ENCODE measurements at regions not wholly inside any gene's neighbourhood (a gene's known extent, or its start where the extent isn't known, plus 50 kb on each side); places are given as distances from the start of the nearest gene placed in this dataset.

DNA sequence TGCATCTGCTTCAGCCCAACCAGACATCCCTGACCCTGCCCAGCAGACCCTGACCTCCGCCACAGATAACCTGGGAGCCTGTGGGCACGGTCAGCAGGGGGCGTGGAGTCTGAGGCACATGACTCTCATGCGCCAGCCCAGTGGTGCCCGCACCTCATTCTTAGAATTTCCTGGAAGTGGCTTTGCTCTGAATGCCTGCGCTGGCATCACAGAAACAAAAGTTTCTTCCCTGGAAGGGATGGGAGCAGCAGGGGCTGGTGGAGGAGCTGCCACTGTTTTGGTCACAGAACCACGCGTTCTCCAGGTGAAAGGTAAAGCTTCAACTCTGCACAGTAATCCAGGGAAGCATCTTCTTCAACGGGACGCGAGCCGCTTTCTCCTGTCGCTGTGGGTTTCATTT, 67.9 kb upstream of the DUSP22 start:
- no peak for DNase-seq
- intact Hi-C loops (cut with DNase I) = no loop called here
- no peak overlapping the region for H3K4me3 ChIP-seq
- no peaks in the 10 kb centered on the region for H3K27me3 ChIP-seq
- no peaks in the 10 kb centered on the region for H3K36me3 ChIP-seq
- TF ChIP-seq, protein P1, sequence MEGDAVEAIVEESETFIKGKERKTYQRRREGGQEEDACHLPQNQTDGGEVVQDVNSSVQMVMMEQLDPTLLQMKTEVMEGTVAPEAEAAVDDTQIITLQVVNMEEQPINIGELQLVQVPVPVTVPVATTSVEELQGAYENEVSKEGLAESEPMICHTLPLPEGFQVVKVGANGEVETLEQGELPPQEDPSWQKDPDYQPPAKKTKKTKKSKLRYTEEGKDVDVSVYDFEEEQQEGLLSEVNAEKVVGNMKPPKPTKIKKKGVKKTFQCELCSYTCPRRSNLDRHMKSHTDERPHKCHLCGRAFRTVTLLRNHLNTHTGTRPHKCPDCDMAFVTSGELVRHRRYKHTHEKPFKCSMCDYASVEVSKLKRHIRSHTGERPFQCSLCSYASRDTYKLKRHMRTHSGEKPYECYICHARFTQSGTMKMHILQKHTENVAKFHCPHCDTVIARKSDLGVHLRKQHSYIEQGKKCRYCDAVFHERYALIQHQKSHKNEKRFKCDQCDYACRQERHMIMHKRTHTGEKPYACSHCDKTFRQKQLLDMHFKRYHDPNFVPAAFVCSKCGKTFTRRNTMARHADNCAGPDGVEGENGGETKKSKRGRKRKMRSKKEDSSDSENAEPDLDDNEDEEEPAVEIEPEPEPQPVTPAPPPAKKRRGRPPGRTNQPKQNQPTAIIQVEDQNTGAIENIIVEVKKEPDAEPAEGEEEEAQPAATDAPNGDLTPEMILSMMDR (IDR thresholded peaks at IDR 0.05) = no peak
- no peaks in the 10 kb centered on the region for H3K4me1 ChIP-seq
- H3K27ac ChIP-seq = no peak overlapping the region
- H3K9ac ChIP-seq (ENCODE audit: low read depth in 2 of 2, low read length in 2 of 2) = no peak overlapping the region
- no peaks in the 10 kb centered on the region for H3K9me3 ChIP-seq

DNA sequence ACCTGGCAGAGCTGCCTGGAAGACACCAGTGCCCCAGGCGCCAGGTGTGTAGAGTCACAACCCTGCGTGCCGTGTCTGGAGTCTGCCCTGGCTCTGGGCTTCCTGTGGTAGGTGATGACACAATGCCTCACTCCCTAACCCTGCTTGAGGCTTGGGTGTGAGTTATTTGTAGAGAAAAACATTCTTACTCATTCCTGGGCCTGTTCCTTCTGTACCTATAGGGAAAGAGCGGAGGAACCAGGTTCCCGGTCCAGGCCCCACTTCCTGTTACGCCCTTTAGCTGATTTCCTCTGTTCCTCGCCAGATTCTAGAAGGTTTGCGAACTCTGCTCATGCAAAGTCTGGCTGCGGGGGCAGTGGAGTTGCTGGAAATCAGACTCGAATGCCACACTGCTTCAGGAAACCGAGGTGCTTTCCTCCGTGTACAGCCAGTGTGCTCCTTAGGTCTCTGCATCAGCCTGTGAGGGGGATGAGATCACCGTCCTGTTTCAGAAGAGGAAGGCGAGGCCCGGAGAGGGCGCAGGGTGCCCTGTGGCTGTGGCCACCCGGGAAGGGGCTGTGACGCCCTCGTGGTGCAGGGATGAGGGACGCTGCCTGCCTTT, 67.1 kb upstream of the DUSP22 start:
- Histone ChIP-seq H3K27ac (no peak overlapping the region), H3K9me3 (no peaks in the 10 kb centered on the region), H3K4me1 (no peaks in the 10 kb centered on the region), H3K27me3 (no peaks in the 10 kb centered on the region), H3K4me3 (no peak overlapping the region), H3K9ac (ENCODE audit: low read depth in 2 of 2, low read length in 2 of 2) (no peak overlapping the region), H3K36me3 (no peaks in the 10 kb centered on the region)
- TF ChIP-seq, protein P1 (IDR thresholded peaks at IDR 0.05) = no peak
- intact Hi-C loops (cut with DNase I) = no loop called here
- no peak for DNase-seq

GRCh38 chr6:225907-226306, 66.4 kb upstream of the DUSP22 start:
- Histone ChIP-seq H3K27ac (no peak overlapping the region), H3K36me3 (no peaks in the 10 kb centered on the region), H3K9ac (ENCODE audit: low read depth in 2 of 2, low read length in 2 of 2) (no peak overlapping the region), H3K4me3 (no peak overlapping the region), H3K27me3 (no peaks in the 10 kb centered on the region), H3K4me1 (no peaks in the 10 kb centered on the region), H3K9me3 (no peaks in the 10 kb centered on the region)
- intact Hi-C loops (cut with DNase I) = no loop called here
- no peak for DNase-seq
- TF ChIP-seq, protein P1 (IDR thresholded peaks at IDR 0.05) = no peak

GRCh38 chr6:226516-227073, 65.7 kb upstream of the DUSP22 start:
- Histone ChIP-seq H3K27ac (no peak overlapping the region), H3K4me1 (no peaks in the 10 kb centered on the region), H3K27me3 (no peaks in the 10 kb centered on the region), H3K9me3 (no peaks in the 10 kb centered on the region), H3K9ac (ENCODE audit: low read depth in 2 of 2, low read length in 2 of 2) (no peak overlapping the region), H3K36me3 (no peaks in the 10 kb centered on the region), H3K4me3 (no peak overlapping the region)
- intact Hi-C loops (cut with DNase I) = no loop called here
- TF ChIP-seq, protein P1 (IDR thresholded peaks at IDR 0.05) = no peak
- no peak for DNase-seq

DNA sequence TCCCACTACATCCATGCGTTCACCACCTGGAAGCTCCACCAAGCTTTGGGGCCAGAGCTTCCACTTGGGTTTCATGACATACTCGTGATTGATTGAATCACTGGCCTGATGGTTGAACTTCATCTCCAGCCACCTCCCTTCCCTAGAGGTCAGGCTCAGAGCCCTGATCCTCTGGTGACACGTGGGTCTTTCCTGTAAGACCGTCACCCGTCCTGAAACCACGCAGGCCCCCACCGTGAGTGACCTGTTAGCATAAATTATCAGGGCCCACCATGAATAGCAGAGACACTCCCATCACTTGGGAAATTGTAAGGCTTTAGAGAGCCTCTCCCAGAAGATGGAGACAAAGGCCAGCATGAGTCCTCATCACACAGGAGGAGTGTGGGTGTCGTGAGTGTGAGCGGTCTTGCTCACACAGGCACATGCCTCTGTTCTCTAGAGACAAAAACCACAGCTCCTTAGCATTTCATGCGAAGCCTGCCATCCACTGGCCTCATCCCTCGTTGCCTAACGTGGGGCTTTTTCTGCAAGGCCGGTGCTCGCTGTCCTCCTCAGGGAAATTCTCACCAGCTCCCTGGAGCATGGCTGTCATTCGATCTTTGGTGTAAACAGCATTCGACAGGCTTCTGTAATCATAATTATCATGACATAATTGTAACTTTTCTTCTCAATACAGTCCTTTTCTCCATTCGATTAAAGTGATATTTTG, 65.1 kb upstream of the DUSP22 start:
- Histone ChIP-seq H3K4me1 (no peaks in the 10 kb centered on the region), H3K4me3 (no peak overlapping the region), H3K27me3 (no peaks in the 10 kb centered on the region), H3K27ac (no peak overlapping the region), H3K36me3 (no peaks in the 10 kb centered on the region), H3K9me3 (no peaks in the 10 kb centered on the region), H3K9ac (ENCODE audit: low read depth in 2 of 2, low read length in 2 of 2) (no peak overlapping the region)
- intact Hi-C loops (cut with DNase I) = no loop called here
- DNase-seq = no peak
- TF ChIP-seq, protein P1 (IDR thresholded peaks at IDR 0.05) = no peak

Measured in colonic mucosa (tissue), 4 donors.